ENCODE measurements at regions not wholly inside any gene's neighbourhood (a gene's known extent, or its start where the extent isn't known, plus 50 kb on each side); places are given as distances from the start of the nearest gene placed in this dataset.
A peak's percentile ranks its signal among the peaks of the same experiment; 100 is the strongest.

DNA sequence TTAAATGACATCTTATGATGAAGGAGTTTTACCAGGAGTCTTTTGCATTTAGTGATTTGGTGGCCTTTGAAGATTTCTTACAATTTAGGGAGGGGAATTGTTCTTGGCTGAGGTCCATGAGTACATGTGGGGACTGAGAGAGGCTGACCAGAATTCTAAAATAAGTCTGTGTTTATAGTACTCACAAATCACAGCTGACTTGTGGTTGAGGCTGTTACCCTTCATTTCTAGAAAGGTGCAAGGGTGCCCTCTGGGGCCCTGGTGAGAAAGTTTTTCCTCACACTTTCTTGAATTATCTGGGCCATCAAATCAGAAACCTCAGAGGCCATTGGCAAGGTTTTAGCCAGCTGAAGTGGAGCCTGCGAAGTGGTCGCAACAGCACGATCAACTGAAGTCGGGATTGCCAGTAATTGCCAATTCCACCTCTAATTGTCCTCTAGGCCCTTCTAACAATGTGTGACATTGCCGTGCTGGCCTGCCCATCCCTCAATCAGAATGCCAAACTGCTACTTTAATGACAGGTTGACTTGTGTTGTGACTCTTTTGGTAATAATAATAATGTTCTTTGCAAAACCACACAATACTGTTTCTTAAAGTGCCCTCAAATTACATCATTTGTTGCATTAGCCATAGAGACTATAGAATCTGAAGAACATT, 221.6 kb downstream of the OGFRL1 start:
- peak; percentile 6 for DNase-seq
- peaks cover 35% of the 10 kb centered on the region for H3K4me1 Mint-ChIP-seq
- H3K4me3 Mint-ChIP-seq, result no peak overlapping the region
- no peaks in the 10 kb centered on the region for H3K27me3 Mint-ChIP-seq (ENCODE audit: low read depth, poor library complexity)
- no peaks in the 10 kb centered on the region for H3K36me3 Mint-ChIP-seq (ENCODE audit: low read depth)
- no peak overlapping the region for H3K27ac Mint-ChIP-seq
- no peaks in the 10 kb centered on the region for H3K9me3 Mint-ChIP-seq
- TF ChIP-seq, protein P1, sequence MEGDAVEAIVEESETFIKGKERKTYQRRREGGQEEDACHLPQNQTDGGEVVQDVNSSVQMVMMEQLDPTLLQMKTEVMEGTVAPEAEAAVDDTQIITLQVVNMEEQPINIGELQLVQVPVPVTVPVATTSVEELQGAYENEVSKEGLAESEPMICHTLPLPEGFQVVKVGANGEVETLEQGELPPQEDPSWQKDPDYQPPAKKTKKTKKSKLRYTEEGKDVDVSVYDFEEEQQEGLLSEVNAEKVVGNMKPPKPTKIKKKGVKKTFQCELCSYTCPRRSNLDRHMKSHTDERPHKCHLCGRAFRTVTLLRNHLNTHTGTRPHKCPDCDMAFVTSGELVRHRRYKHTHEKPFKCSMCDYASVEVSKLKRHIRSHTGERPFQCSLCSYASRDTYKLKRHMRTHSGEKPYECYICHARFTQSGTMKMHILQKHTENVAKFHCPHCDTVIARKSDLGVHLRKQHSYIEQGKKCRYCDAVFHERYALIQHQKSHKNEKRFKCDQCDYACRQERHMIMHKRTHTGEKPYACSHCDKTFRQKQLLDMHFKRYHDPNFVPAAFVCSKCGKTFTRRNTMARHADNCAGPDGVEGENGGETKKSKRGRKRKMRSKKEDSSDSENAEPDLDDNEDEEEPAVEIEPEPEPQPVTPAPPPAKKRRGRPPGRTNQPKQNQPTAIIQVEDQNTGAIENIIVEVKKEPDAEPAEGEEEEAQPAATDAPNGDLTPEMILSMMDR (IDR thresholded peaks at IDR 0.05), result peak; percentile 29

DNA sequence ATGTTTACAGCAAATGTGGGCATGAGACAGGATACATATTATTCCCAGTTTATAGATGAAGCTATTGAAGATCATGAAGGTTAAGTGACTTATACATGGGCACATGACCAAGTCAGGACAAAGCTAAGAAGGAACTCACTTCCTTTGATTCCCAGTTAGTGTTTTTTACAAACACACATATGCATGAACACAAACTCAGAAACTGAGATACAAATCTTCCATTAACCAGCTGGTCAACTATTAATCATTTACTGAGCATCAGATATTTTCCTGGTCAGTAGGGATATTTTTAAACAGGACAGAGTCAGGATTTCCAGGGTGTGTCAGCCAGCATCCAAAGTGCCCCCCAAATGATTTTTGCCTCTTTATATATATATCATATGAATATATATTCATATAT, 222.2 kb downstream of the OGFRL1 start:
- TF ChIP-seq, protein P1 (IDR thresholded peaks at IDR 0.05), result no peak
- no peaks in the 10 kb centered on the region for H3K36me3 Mint-ChIP-seq (ENCODE audit: low read depth)
- no peak overlapping the region for H3K4me3 Mint-ChIP-seq
- H3K27me3 Mint-ChIP-seq (ENCODE audit: low read depth, poor library complexity), result no peaks in the 10 kb centered on the region
- no peak overlapping the region for H3K27ac Mint-ChIP-seq
- H3K4me1 Mint-ChIP-seq, result peaks cover 35% of the 10 kb centered on the region
- no peak for DNase-seq
- H3K9me3 Mint-ChIP-seq, result no peaks in the 10 kb centered on the region

DNA sequence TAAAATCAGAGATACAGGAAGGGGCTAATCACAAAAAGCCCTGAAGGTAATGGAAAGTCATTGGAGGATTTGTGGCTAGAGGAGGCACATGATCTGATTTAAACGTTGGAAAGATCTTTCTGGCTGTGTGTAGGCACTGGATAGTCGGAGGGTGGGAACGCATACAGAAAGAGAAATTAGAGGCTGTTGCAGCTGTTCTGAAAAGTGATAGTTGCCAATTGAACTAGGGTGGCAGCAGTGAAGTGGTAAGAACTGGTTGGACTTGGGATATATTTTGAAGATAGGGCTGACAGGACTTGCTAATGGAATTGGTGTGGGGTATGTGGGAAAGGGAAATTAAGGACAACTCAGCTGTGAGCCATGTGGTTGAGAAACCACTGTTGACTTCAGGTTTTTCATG, 223.6 kb downstream of the OGFRL1 start:
- peak overlapping the region; percentile 54 for H3K4me3 Mint-ChIP-seq
- TF ChIP-seq, protein P1 (IDR thresholded peaks at IDR 0.05), result no peak
- no peak for DNase-seq

DNA sequence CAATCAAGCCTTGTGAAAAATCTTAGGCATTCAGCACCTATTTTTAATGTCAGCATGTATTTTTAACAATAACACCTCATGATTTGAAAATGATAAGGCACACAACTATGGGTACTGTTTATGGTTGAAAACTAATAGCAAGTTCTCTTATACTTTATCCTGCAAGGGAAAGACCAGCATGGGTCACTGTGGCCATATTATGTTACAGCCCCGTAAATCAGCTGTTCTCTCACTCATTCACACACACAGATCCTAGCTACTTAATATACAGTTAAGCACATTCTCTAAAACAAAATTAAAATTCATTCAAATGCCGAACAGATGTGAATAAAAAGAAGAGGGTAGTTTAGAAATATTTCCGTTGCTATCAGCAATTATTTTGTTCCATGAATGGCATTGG, 224.4 kb downstream of the OGFRL1 start:
- TF ChIP-seq, protein P1 (IDR thresholded peaks at IDR 0.05), result no peak
- no peaks in the 10 kb centered on the region for H3K36me3 Mint-ChIP-seq (ENCODE audit: low read depth)

More for the DNA sequence above, 223.6 kb downstream of the OGFRL1 start:
- Mint-ChIP-seq H3K27me3 (ENCODE audit: low read depth, poor library complexity) (no peaks in the 10 kb centered on the region), H3K27ac (peak overlapping the region; percentile 89), H3K36me3 (ENCODE audit: low read depth) (no peaks in the 10 kb centered on the region), H3K9me3 (no peaks in the 10 kb centered on the region), H3K4me1 (peaks cover 30% of the 10 kb centered on the region)

DNA sequence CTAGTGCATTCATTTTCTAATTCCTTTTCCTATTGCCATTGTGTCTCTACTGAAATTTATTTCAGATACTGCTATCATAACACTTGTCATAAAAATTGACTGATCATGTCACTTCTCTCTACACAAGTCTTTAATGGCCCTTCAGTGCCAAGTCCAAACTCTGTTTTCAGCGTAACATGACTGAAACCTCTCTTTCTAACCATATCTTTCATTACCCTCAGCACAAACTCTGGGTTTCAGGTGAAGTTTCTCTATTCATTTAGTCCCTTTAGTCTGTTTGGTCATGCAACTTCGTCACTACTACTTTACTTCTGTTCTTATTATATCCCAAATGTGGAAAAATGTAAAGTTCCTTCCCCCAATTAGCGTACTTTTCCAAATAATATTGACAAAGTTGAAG, 234.9 kb downstream of the OGFRL1 start:
- Mint-ChIP-seq H3K27ac (no peak overlapping the region), H3K36me3 (ENCODE audit: low read depth) (no peaks in the 10 kb centered on the region), H3K4me1 (no peaks in the 10 kb centered on the region), H3K9me3 (no peaks in the 10 kb centered on the region), H3K27me3 (ENCODE audit: low read depth, poor library complexity) (peaks cover 3% of the 10 kb centered on the region), H3K4me3 (no peak overlapping the region)
- DNase-seq, result no peak
- TF ChIP-seq, protein P1 (IDR thresholded peaks at IDR 0.05), result no peak

More for the DNA sequence above, 224.4 kb downstream of the OGFRL1 start:
- no peak overlapping the region for H3K4me3 Mint-ChIP-seq
- H3K4me1 Mint-ChIP-seq, result peaks cover 29% of the 10 kb centered on the region
- no peaks in the 10 kb centered on the region for H3K9me3 Mint-ChIP-seq
- peak; percentile 14 for DNase-seq
- no peaks in the 10 kb centered on the region for H3K27me3 Mint-ChIP-seq (ENCODE audit: low read depth, poor library complexity)
- no peak overlapping the region for H3K27ac Mint-ChIP-seq

DNA sequence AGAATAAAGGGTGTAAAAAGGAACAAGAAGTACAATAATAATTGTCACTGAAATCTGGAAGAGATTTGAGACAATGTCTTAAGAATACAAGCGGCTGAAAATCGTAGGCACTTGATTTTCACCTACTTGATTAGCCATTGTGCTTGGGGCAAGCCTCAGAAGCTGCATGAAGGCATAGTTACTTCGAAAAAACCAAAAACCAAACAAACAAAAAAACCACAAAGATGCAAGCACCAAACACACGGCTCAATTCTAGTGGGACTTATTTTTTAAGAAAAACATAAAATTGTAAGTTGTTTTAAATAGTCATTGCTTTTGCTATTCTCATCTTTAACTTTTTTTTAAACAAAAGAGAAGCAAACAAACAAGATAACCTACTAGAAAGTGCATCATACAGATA, 235.6 kb downstream of the OGFRL1 start:
- Mint-ChIP-seq H3K9me3 (no peaks in the 10 kb centered on the region), H3K27me3 (ENCODE audit: low read depth, poor library complexity) (peaks cover 3% of the 10 kb centered on the region), H3K27ac (no peak overlapping the region), H3K4me3 (no peak overlapping the region), H3K36me3 (ENCODE audit: low read depth) (no peaks in the 10 kb centered on the region), H3K4me1 (no peaks in the 10 kb centered on the region)
- no peak for DNase-seq
- TF ChIP-seq, protein P1 (IDR thresholded peaks at IDR 0.05), result no peak

All from nephron progenitor cell (in vitro differentiated cells).